Uterus (tissue), 2 donors: ENCODE measurements at regions not wholly inside any gene's neighbourhood (a gene's known extent, or its start where the extent isn't known, plus 50 kb on each side); places are given as distances from the start of the nearest gene placed in this dataset.

ENCODE experiments used
- CTCF ChIP-seq, 4 experiments: fragments of 200-600 bp in 2 of 4; fragments of 450-650 bp in 2 of 4; sonication (generic) in 2 of 4; IDR thresholded peaks; one replicate each; pipeline ENCODE4 v1.5.1; 2016 to 2019; ENCODE audit warnings: antibody characterized with exemption in 4 of 4, mild to moderate bottlenecking in 2 of 4, moderate library complexity in 1 of 4
- POLR2A ChIP-seq, 2 donors: fragments of 450-650 bp; IDR thresholded peaks; one replicate each; pipeline ENCODE4 v1.6.1; 2016; ENCODE audit warnings: antibody characterized with exemption in 2 of 2, mild to moderate bottlenecking in 1 of 2, moderate library complexity in 1 of 2

- peak; percentile 46 to 75 (median 64) for TF ChIP-seq CTCF (IDR thresholded peaks at IDR 0.05)
- no peak for TF ChIP-seq POLR2A (IDR thresholded peaks at IDR 0.05)
Observed at GRCh38 chr15:29925227-29926082, 103.2 kb upstream of the TJP1 start.
